Stimulated activated CD8-positive, alpha-beta memory T cell treated with anti-CD3 and anti-CD28 coated beads, Interleukin-7, amount 100 ng/mL, for 48 hours (primary cell): ENCODE measurements at regions not wholly inside any gene's neighbourhood (a gene's known extent, or its start where the extent isn't known, plus 50 kb on each side); places are given as distances from the start of the nearest gene placed in this dataset.

Experiments
- DNase-seq, 2 donors: peaks; one replicate each; pipeline ENCODE4 v3.0.0-alpha.2; 2020; ENCODE audit warnings: low read depth in 1 of 2; ENCODE audit errors: extremely low read depth in 1 of 2

DNA sequence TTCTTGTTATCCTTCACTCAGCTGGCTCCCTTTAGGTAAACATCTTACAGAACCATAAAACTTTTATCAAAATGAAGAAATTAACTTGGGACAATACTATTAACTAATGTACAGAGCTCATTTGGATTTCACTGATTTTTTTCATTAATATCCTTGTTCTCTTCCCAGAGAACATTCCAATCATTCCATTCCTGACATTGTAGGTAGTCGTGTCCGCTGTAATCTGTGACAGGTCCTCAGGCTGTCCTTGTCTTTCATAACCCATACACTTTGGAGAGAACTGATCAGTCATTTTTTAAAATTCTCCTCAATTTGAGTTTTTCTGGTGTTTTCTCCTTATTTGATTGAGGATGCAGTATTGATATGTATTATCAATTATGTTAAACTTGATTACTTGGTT, 916.8 kb downstream of the GALC start:
- DNase-seq, result no peak

DNA sequence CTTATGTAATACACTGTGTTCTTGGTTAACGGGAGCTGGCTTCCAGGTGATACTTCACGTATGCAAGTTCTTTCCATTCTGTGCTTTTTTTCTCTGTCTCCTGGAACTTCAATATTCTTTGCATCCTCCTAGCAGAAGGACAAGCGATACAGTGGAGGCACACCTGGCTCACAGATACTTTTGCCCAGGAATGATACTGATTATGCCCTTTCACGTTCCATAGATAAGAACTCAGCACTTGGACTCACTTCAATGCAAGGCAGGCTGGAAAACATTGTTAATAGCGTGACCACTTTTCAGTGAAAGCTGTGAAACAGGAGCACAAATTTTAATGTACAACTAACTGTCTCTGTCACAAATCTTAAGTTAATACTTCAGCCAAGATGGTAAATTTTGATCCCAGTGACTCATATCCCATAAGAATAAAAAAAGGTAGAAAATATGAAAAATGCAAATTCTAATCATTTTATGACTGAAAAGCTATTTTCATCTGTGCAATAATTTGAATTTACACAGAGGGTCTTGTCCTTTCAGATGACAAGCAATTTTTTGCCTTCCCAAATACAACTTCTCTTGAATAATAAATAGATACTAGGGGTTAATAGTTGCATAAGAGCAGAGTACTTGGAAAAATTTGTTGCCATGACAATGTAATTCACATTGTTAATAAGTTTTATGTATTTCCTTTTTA, 919.0 kb downstream of the GALC start:
- DNase-seq, result no peak

DNA sequence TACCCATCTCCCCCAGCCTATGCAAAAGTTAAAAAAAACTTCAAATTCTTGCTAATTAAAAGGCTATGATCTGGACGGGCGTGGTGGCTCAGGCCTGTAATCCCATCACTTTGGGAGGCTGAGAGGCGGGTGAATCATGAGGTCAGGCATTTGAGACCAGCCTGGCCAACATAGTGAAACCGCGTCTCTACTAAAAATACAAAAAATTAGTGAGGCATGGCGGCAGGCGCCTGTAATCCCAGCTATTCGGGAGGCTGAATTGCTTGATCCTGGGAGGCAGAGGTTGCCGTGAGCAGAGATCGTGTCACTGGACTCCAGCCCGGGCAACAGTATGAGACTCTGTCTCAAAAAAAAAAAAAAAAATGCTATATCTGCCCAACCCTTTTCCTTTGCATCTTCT, 925.4 kb downstream of the GALC start:
- DNase-seq, result no peak

DNA sequence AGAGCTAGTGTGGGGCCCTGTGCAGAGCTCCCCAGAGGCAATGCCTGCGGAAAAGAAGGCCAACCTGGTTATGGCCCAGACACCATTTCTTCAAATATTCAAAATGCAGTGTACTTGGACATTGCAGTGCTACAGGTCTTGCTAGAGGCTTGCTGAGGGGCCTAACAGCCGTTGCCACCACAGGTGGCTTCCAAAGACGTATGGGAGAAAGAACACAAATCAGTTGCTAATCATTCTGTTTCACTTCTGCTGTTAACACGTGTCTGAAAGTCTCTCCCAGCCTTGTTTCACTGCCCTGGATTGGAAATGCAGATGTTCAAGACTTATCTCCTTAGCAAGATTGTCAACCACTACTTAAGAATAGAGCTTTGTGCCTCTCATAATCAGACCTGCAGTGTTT, 925.9 kb downstream of the GALC start:
- no peak for DNase-seq

DNA sequence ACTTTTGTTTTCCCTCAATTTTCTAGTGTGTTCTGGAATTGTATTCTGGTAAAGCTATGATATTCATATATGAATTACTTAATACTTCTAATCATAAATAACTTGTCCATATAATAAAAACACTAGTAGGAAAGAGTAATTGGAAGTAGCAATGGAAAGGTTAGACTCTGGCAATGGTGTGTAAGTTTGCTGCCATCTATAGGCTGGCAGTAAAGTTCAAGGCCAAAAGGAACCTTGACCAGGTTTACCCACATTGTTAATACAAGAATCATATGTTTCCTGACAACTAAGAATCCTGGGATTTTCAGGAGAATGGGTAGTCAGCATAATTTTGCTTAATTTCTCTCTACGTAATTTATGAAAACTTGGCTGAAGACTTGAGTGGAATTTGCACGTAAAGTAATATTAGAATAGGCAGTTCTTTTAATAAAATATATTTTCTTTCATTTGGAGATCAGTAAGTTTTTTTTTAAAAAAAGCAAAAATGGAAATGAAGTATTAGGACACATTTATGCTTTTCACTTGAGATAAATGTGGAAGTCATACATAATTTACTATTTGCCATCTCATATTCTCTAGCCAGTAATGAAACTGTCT, 926.7 kb downstream of the GALC start:
- no peak for DNase-seq

DNA sequence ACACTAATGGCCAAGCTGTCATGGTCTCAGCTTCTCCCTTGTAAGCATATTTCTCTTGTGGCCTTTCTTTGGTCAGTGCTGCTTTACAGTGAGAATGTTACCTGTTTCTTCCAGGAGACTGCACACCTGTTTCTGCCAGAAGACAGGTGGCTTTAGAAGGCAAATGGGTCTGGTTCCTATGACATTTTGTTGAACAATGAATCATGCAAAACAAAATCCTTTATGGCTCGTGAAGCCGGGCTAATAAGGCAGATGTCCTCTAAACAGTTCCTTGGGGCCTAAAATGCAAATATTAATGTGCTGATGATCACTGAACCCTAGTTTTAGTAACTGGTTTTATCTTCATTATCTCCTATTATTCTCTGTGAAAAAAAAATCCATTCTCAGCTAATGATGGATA, 927.6 kb downstream of the GALC start:
- no peak for DNase-seq

DNA sequence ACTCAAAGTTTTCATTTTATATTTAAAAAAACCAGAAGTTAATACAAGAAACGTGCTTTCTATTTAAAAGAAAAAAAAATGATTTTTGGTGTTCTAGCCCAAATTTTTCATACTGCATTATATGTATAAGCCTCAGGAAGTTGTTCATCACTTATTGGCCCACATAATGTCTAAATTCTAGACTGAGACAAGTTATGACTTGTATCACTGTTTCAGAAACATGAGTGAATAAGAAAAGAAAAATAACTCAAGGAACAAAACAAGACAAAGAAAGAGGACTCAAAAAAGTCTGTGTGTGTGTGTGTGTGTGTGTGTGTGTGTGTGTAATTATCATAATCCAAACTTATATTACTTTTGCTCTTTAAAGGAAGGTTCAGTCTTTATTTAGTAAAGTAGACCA, 929.8 kb downstream of the GALC start:
- no peak for DNase-seq

DNA sequence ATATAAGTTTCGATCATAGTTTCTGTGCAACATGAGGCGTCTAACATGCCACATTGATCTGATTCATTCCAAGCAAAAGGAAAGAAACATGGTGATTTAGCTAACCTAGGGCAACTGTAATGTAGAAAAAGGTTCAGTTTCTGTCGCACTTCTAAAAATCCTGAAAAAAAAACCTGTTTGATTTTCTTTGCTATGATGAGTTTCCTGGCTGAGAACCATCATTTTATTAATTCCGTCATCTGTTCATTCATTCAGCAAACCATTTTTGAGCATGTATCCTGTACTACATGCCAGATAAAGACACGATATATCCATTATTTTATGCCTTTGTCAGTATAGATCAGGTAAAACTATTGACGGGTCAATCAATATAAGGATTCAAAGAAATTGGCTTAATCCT, 932.6 kb downstream of the GALC start:
- DNase-seq, result no peak

DNA sequence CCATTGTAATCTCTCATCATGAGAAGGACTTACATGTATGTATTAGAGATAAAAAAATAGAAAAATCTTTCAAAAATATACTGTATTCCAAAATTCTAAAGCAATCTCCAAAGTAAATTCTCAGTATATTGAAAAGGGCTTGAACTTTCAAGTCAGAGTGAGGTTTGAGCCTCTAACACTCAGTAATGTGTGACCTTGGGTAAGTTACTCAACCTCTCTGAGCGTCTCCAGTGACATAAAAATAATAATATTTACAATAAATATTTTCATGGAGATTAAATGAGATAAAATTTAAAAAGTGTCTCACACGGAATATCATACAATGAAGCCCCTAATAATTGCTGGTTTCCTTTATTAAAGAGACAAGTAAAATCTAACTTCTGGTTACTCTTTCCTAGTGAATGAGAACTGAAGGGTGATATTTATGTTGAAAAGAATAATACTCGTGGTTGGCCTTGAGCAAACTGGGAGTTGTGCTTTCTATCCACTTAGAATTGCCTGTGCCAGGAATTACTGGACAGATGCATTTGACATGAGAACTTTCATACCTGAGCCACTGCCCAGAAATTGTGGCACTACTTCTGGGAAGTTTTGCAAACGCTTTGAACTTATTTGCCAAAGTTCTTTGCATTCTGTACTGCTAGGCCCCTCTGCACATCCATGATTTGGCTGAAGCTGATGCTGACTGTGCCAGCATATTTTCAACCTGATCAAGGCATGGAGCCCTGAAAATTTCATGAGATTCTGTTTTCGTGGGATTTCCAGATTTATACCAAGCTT, 933.7 kb downstream of the GALC start:
- no peak for DNase-seq

DNA sequence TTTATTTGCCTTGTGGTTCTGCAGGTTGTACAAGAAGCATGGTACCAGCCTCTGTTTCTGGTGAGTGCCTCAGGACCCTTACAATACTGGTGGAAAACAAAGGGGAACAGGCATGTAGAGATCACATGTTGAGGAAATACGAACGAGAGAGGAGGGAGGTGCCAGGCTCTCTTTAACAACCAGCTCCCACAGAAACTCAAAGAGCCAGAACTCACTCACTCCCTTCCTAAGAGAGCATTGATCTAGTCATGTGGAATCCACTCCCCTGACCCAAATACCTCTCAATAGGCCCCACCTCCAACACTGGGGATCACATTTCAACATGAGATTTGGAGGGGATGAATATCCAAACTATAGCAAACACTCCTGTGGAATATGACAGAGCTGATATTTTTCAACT, 938.0 kb downstream of the GALC start:
- no peak for DNase-seq

DNA sequence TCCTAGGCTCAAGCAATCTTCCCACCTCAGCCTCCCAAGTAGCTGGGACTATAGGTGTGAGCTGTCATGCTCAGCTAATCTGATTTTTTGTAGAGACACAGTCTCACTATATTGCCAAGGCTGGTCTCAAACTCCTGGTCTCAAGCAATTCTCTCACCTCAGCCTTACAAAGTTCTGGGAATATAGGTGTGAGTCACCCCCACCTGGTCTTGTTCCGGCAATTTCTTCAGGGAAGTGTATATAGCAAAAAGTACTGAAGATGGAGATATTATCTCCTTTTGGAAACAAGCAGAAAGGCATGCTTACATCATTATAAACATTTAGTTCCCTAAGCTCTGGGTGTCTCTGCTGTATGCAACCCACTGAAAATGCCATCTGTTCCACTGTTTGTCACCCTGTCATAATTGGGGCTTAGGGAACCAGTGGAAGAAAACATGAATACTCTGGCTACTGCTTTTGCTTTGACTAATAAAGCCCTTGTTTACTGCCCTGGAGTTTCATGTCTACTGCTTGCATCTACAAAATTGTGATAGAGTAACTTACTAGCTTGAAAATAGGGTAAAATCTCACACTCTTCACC, 940.2 kb downstream of the GALC start:
- DNase-seq, result no peak

DNA sequence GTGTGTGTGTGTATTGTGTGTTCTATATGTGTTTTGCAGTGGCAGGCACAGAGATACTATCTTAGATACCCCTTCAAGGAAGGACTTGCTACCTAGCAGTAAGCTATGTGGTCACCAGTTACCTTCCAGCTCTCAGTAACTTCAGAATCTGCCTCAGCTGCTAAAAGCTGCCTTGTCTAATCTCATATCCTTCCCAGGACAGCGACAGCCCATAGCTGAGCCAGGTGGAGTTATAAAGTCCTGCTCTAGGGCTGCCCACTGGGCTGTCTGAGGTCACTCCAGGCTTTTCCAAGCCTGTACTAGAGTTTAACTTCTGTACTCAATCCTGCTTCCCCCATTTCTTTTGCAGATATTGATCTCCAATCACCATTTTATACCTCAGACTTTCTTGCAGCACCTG, 942.6 kb downstream of the GALC start:
- no peak for DNase-seq

DNA sequence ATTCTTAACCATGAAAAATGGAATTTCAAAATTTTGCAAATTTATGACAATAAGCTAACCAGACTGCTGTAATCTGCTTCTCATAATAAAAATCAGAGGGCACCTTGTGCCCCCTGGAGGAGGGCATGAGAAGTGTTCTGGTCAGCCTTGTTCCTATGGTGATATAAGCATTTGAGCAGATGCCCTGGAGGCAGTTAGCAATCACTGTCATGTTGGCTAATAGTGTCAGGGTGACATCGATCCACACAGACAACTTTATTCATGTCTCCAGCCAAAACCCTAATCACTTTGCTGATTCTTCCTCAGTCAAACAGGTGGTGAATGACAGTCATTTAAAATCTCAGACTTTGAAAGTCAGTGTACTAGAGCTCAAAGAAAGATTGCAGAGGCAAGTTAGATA, 943.0 kb downstream of the GALC start:
- DNase-seq, result no peak

DNA sequence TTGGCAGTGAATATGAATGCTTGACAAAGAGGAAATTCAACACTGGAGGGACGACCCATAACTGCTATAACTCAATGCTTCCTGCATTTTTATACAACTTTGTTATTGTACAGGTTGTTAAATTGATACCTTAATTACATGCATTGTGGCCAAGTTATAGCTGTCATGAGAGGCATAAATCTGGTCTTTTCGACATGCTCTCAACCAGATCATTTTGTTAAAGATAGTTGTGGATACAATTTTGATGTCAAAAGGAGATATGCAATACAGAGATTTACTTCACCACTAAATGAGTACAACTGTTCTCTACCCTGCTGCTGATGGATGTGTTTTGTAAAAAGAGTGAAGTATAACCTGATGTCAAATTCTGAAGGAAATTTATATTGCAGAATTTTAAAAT, 946.0 kb downstream of the GALC start:
- no peak for DNase-seq

DNA sequence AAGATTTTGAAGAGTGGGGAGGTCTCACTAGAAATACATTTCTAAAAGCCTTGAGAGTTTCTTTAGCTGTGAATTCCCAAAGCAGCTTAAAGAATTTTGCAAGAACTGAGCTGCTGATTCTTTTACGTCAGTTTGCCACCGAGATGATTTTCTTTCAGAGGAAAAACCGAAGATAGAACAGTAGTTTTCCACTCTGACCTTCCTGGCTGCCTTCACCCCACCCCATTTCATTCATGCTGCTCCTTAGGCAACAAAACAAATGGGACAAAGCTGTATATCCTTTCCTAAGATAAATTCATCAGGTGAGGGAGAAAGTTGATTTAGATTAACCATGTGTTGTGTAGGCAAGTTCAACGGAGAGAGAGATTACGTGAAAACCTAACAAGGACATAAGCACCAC, 947.0 kb downstream of the GALC start:
- no peak for DNase-seq

DNA sequence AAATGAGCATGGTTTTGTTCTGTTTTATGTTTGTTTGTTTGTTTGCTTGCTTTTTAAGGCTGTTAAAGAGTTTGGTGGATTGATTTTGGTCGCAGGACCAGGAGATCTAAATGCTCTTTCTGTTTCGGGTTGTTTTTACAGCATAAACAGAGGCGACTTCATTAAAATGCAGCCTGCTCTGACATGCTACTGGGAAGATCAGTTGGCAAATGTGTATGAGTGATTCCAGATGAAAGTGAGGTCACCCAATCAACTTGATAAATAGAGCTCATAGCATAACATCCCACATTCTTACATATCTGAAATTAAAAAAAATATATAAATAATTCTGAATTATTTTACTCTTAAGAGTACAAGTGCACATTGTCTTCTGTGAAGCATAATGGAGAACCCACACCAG, 947.7 kb downstream of the GALC start:
- DNase-seq, result no peak

DNA sequence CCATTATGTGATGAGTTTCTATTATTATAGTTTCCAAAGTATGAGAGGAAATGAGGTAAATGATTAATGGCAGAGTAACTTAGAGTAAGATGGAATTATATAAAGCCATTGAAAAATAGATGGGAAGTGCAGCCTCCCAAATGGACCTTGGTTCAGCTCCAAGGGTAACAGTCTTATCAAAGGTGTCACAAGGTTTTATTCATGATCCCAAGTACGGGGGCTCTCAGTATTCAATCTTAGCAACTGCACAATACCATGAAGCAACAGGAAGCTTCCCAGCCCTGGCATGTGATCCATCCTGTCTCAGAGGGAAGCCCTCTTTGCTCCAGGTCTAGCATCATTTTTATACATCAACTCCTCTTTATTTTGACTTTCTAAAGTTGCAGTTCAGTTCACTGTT, 948.2 kb downstream of the GALC start:
- DNase-seq, result no peak

DNA sequence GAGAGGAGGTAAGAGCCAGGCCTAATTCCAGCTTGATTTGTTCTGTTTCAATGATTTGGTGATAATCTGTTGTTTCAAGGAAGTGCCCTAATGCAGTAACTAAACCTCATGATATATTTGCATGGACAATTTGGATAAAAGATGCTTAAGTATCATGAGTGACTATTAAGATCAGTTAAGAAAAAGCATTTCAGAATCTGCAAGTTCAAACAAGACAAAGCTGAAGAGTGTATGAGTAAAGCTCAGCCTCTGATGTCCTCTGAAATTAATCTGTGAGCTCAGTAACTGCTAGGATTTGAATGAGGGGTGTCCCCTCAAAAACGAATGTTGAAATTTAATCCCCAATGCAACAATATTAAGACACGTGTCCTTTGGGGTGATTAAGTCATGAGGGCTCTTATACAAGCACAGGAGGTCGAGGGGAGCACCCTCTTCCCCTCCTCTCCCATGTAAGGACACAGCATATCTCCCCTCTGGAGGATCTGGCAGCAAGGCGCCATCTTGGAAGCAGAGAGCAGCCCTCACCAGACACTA, 949.2 kb downstream of the GALC start:
- no peak for DNase-seq

DNA sequence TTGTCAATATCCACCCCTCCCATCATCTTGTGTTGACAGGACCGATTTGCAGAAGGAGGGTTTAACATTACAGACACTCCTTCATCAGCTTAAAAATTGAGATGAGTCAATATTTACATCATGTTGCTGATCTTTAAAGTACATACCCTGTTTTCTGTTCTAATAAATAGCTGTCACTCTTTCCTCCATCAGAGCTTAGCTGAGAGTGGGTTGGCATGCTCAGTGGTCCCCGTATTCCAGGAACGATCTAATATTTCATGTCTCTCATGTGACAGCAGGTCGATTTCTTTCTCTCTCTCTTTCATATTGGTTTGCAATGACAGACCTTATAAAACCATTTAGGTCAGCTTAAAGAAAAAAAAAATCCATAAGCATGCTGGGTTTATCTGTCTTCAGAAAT, 950.6 kb downstream of the GALC start:
- no peak for DNase-seq

DNA sequence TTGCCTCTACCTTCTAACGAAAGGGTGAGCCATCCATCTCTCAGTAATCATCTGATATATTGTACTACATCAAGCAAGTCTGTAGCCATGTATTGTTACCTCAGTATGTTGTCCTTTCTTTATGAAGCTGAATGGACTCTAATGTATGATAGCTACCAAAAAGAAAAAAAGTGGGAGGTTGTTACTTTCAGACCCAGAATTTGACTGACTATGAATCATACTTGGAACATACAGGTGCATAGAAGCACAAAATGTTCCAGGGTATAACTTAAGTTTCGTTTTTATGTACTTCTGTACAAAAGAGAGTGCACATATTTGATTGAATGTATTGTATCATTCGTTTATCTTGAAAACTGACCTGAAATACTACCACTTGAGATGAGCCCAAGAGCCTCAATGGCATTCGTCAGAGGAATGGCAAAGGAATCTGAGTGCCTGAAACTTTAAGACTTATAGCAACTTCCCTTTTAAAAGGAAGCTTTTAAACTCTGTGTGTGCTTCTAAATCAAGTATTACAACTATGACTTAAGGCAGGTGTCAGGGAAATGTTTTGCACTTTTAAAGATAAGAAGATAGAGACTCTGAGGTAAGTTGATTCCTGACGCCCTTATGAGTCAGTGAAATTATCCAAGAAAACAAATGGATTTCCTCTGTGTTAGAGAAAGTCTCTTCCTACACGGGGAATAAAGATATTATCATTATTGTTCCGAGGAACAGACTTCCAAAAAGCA, 951.5 kb downstream of the GALC start:
- DNase-seq, result no peak

DNA sequence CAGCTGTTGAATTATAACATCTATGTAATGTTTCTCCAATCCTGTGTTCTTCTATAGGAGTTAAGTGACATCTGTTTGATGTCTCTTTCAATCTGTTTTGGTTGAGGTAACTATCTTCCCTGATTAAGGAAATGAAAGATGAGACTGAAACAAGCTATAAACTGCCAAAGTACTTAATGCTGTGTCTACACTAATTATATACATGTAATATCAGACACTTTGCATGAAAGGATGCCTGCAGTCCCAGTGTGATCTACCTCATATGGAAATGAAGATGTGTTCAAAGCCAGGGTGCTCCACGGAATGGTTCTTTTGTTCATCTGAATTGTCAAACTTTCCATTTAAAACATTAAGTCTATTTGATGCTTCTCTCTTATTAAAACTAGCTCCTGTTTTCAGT, 958.3 kb downstream of the GALC start:
- DNase-seq, result no peak
